Stimulated activated CD8-positive, alpha-beta memory T cell treated with anti-CD3 and anti-CD28 coated beads, Interleukin-4, amount 100 ng/mL, for 24 hours (primary cell): ENCODE measurements at regions not wholly inside any gene's neighbourhood (a gene's known extent, or its start where the extent isn't known, plus 50 kb on each side); places are given as distances from the start of the nearest gene placed in this dataset.
"Not testable (repeated sequence)": the region's sequence is repeated elsewhere in the genome, so short reads cannot be mapped to it uniquely, and the experiment has no call there.

Experiments
- DNase-seq: peaks from one replicate; pipeline ENCODE4 v3.0.0-alpha.2; 2020; ENCODE audit warnings: low read depth

GRCh38 chr7:26087321-26088091 is 64.5 kb upstream of the NFE2L3 start:
- no peak for DNase-seq

GRCh38 chr7:26089469-26089868 is 62.5 kb upstream of the NFE2L3 start:
- DNase-seq, result not testable (repeated sequence)

GRCh38 chr7:26090927-26091519 is 61.0 kb upstream of the NFE2L3 start:
- DNase-seq, result no peak

DNA sequence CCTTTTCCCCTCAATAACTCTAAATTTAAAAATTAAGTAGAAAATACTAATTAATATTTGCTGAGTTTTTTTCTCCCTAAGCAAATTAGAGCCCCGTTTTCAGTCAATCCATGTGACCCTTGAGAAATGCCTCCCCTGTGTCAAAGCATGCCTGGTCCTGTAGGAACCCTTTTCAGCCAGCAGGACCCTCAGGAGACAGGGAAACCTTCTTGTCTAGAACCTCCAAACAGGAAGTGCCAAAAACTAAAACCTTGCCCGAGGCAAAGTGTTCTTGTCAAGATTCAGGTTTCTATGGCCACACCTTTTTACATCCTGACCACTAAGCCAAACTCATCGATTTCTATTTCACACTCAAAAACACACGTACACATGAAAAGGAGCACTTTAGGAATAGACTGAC is 60.1 kb upstream of the NFE2L3 start:
- DNase-seq, result no peak

DNA sequence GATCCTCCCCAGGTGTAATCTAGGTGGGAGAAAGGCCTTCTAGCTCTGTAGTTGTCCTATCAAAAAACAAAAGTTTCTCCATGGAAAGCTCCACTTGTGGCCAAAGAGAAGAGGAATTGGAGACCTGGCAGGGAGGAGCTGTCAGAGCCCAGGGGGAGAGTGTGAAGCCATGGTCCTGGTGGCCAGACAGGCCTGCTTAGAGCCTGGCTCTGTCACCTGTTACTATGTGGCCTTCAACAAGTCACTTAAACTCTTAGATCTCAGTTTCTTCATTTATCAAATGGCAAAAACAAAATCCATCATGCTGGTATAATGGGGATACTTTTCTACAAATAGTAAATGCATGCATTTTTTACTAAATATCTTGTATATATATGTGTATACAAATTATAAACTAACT is 59.0 kb upstream of the NFE2L3 start:
- no peak for DNase-seq

- no peak for DNase-seq
Measured at GRCh38 chr7:26096136-26096535, 55.9 kb upstream of the NFE2L3 start.

DNA sequence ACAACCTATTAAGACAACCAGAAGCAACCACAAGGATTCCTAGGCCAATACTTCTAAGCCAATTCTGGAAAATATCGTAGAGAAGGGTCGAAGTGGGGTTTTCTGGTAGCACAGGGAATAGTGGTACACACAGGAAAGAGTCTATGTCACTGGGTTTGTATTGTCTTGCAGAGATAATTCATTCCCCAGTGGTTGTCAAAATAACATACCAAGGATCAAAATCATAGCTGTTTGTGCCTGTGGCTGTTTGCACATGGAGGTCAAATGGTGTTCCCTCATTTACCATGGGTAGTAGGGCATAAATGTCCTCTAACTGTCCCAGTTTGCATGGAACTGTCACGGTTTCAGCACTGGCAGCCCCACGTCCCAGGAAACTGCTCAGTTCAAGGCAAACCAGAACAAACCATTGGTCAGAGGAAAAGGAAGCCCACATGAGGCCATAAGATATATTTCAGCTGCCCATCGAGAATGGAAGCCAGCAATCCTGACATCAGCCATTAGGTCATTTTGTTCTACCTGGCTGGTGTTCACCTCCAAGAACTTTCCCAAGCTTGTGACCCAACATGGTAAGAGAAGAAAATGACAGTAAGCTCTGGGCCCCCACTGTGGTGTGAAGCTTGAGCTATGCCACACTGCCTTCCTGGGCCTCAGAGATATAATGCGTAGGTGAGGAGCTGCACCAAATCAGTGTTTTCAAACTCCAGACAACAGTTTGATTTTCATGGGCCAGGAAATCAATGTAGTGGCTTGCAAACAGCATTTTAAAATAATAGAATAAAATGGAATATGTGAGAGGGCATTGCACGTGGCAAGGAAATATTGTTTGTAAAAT is 53.9 kb upstream of the NFE2L3 start:
- DNase-seq, result no peak

GRCh38 chr7:26099236-26099635 is 52.8 kb upstream of the NFE2L3 start:
- DNase-seq, result no peak

- DNase-seq, result no peak
Measured at GRCh38 chr7:26100406-26101339, 51.3 kb upstream of the NFE2L3 start.

GRCh38 chr7:26101361-26102151 is 50.4 kb upstream of the NFE2L3 start:
- DNase-seq, result no peak

DNA sequence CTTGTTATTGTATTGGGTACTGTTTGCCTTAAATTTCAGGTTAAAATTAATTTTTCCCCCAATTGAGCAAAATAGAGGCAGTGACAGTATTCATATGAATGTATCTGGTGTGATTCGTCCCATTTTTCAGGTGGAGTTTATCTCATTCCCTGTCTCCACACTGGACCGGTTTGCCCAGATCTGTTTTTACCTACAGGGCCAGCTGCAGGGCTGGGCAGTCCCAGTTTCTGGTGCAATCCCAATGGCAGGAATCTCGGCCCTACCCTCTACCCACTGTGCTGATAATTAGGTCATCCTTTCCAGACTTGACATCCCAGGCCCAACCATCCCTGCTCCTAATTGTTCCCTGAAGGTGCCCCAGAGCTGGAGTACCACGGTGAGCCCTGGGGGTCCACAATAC is 49.8 kb upstream of the NFE2L3 start:
- no peak for DNase-seq
